ENCODE measurements at regions not wholly inside any gene's neighbourhood (a gene's known extent, or its start where the extent isn't known, plus 50 kb on each side); places are given as distances from the start of the nearest gene placed in this dataset.

DNA sequence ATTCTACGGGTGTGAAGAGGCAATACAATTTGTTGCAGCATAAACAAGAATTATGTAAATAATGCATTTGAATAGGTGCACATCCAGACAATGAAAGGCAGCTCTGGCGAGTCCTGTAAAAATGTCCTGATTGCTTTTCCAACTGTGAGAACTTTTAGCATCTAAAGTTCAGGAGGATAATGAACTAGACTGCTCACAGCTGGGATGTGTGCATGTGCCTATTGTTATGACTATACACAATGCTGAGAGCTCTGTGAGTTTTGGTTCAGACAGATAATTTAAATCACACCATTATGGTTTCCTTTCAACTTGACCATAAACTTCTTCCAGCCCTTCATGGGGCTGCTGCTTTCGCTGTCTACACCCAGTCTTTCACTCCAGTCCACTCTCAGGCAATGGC is 99.9 kb downstream of the PLK2 start:
- ChIA-PET POLR2A (no interaction called here), CTCF (no interaction called here)
- Mint-ChIP-seq H3K4me3 (no peak overlapping the region), H3K4me1 (no peaks in the 10 kb centered on the region), H3K36me3 (no peaks in the 10 kb centered on the region), H3K27me3 (peaks cover 0 to 2% of the 10 kb centered on the region in 2 donors), H3K27ac (no peak overlapping the region), H3K9me3 (no peaks in the 10 kb centered on the region)
- DNase-seq (no peak), ATAC-seq (replicated peaks in 1 of 4) (no peak)
- Histone ChIP-seq H3K27me3 (replicated peaks in 1 of 2; ENCODE audit: control insufficient read depth in 2 of 2, extremely low read depth in 1 of 2, insufficient read depth in 2 of 2, low read length in 1 of 2) (no peaks in the 10 kb centered on the region), H3K4me3 (ENCODE audit: control insufficient read depth in 1 of 2, extremely low read depth in 1 of 2, low read length in 1 of 2) (no peak overlapping the region), H3K4me1 (ENCODE audit: control insufficient read depth in 1 of 2, extremely low read depth in 1 of 2, insufficient read depth in 2 of 2, low read length in 2 of 2) (no peaks in the 10 kb centered on the region), H3K9me3 (no peaks in the 10 kb centered on the region), H3K36me3 (ENCODE audit: control insufficient read depth in 2 of 2, extremely low read depth in 1 of 2, insufficient read depth in 1 of 2, low read length in 1 of 2) (no peaks in the 10 kb centered on the region), H3K27ac (ENCODE audit: low read length) (no peak overlapping the region)
- 75% methylated on average over 3 of the region's 3 CpGs for WGBS (ENCODE audit: insufficient coverage)

DNA sequence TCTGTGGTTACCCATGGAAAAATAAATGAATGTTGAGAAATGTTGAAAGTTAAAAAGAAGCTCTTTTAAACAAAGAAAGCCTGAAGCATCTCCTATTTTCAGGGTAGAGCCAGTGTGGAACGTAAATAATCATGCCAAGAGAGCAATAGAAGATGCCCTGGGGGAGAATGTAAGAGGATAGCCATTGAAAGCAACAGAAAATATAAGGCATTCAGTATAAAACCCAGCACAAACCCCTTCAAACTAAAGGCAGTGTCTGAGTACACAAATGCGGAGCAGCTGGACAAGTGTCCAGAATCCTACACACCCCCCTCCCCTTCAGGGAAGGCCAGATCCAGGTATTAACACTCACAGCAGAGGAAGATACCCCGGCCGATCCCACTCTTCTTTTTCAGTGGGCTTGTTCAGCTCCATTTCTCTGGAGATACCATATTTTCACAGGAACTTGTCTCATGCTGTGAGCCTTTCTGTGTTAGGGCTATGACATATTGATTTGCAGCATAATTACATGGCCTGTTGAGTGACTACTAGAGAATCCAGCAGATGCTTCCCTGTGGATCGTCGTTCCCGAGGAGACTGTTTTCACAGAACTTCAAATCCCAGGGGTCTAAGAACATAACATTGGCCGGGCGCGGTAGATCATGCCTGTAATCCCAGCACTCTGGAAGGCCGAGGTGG is 101.2 kb downstream of the PLK2 start:
- WGBS (ENCODE audit: insufficient coverage): 78% methylated on average over 7 of the region's 11 CpGs
- Histone ChIP-seq H3K36me3 (ENCODE audit: control insufficient read depth in 2 of 2, extremely low read depth in 1 of 2, insufficient read depth in 1 of 2, low read length in 1 of 2) (no peaks in the 10 kb centered on the region), H3K4me3 (ENCODE audit: control insufficient read depth in 1 of 2, extremely low read depth in 1 of 2, low read length in 1 of 2) (no peak overlapping the region), H3K27me3 (replicated peaks in 1 of 2; ENCODE audit: control insufficient read depth in 2 of 2, extremely low read depth in 1 of 2, insufficient read depth in 2 of 2, low read length in 1 of 2) (no peaks in the 10 kb centered on the region), H3K4me1 (ENCODE audit: control insufficient read depth in 1 of 2, extremely low read depth in 1 of 2, insufficient read depth in 2 of 2, low read length in 2 of 2) (no peaks in the 10 kb centered on the region), H3K9me3 (no peaks in the 10 kb centered on the region), H3K27ac (ENCODE audit: low read length) (no peak overlapping the region)
- ChIA-PET POLR2A (no interaction called here), CTCF (no interaction called here)
- no peaks in the 10 kb centered on the region for H3K9me3 Mint-ChIP-seq
- no peaks in the 10 kb centered on the region for H3K36me3 Mint-ChIP-seq
- no peak overlapping the region for H3K27ac Mint-ChIP-seq
- peaks cover 0 to 2% of the 10 kb centered on the region in 2 donors for H3K27me3 Mint-ChIP-seq
- H3K4me3 Mint-ChIP-seq: no peak overlapping the region
- no peaks in the 10 kb centered on the region for H3K4me1 Mint-ChIP-seq
- ATAC-seq (replicated peaks in 1 of 4) (no peak), DNase-seq (no peak)

- ATAC-seq (replicated peaks in 1 of 4): no peak
- H3K36me3 ChIP-seq (ENCODE audit: control insufficient read depth in 2 of 2, extremely low read depth in 1 of 2, insufficient read depth in 1 of 2, low read length in 1 of 2): no peaks in the 10 kb centered on the region
- WGBS (ENCODE audit: insufficient coverage): 94% methylated on average over 3 of the region's 4 CpGs
- no peak overlapping the region for H3K27ac Mint-ChIP-seq
- no peaks in the 10 kb centered on the region for H3K4me1 Mint-ChIP-seq
- no peaks in the 10 kb centered on the region for H3K9me3 ChIP-seq
- H3K4me3 Mint-ChIP-seq: no peak overlapping the region
- H3K4me3 ChIP-seq (ENCODE audit: control insufficient read depth in 1 of 2, extremely low read depth in 1 of 2, low read length in 1 of 2): no peak overlapping the region
- CTCF ChIA-PET: no interaction called here
- H3K36me3 Mint-ChIP-seq: no peaks in the 10 kb centered on the region
- H3K27me3 Mint-ChIP-seq: peaks cover 0 to 2% of the 10 kb centered on the region in 2 donors
- H3K4me1 ChIP-seq (ENCODE audit: control insufficient read depth in 1 of 2, extremely low read depth in 1 of 2, insufficient read depth in 2 of 2, low read length in 2 of 2): no peaks in the 10 kb centered on the region
- POLR2A ChIA-PET: no interaction called here
- no peaks in the 10 kb centered on the region for H3K27me3 ChIP-seq (replicated peaks in 1 of 2; ENCODE audit: control insufficient read depth in 2 of 2, extremely low read depth in 1 of 2, insufficient read depth in 2 of 2, low read length in 1 of 2)
- no peak overlapping the region for H3K27ac ChIP-seq (ENCODE audit: low read length)
- no peak for DNase-seq
- no peaks in the 10 kb centered on the region for H3K9me3 Mint-ChIP-seq
Measured at GRCh38 chr5:58357799-58358500, 101.9 kb downstream of the PLK2 start.

DNA sequence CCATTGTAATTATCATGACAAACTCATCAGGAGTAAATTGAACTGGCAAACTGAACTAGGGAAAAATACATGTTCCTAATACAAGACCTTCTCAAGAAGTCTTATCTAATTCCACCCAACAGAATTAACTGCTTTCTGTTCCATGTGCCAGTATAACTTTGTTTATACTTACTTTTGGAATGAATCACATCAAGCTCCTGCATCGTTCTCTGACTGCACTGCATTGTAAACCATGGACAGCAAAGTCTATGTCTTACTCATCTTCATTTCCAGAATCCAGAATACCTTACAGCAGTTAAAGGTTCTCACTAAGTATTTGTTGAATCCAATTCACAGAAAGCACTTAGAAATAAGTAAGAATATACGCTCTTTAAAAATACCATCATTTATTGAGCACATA is 102.8 kb downstream of the PLK2 start:
- Histone ChIP-seq H3K27me3 (replicated peaks in 1 of 2; ENCODE audit: control insufficient read depth in 2 of 2, extremely low read depth in 1 of 2, insufficient read depth in 2 of 2, low read length in 1 of 2) (no peaks in the 10 kb centered on the region), H3K9me3 (no peaks in the 10 kb centered on the region), H3K27ac (ENCODE audit: low read length) (no peak overlapping the region), H3K4me1 (ENCODE audit: control insufficient read depth in 1 of 2, extremely low read depth in 1 of 2, insufficient read depth in 2 of 2, low read length in 2 of 2) (no peaks in the 10 kb centered on the region), H3K36me3 (ENCODE audit: control insufficient read depth in 2 of 2, extremely low read depth in 1 of 2, insufficient read depth in 1 of 2, low read length in 1 of 2) (no peaks in the 10 kb centered on the region), H3K4me3 (ENCODE audit: control insufficient read depth in 1 of 2, extremely low read depth in 1 of 2, low read length in 1 of 2) (no peak overlapping the region)
- Mint-ChIP-seq H3K4me3 (no peak overlapping the region), H3K27ac (no peak overlapping the region), H3K4me1 (no peaks in the 10 kb centered on the region), H3K27me3 (peaks cover 0 to 2% of the 10 kb centered on the region in 2 donors), H3K36me3 (no peaks in the 10 kb centered on the region), H3K9me3 (no peaks in the 10 kb centered on the region)
- WGBS (ENCODE audit: insufficient coverage): 50% methylated on average over 1 of the region's 2 CpGs
- ATAC-seq (replicated peaks in 1 of 4): no peak
- ChIA-PET POLR2A (no interaction called here), CTCF (no interaction called here)
- DNase-seq: no peak

- no peak for ATAC-seq (replicated peaks in 1 of 4)
- H3K4me3 Mint-ChIP-seq: no peak overlapping the region
- no peaks in the 10 kb centered on the region for H3K9me3 Mint-ChIP-seq
- Histone ChIP-seq H3K27ac (ENCODE audit: low read length) (no peak overlapping the region), H3K4me1 (ENCODE audit: control insufficient read depth in 1 of 2, extremely low read depth in 1 of 2, insufficient read depth in 2 of 2, low read length in 2 of 2) (no peaks in the 10 kb centered on the region), H3K36me3 (ENCODE audit: control insufficient read depth in 2 of 2, extremely low read depth in 1 of 2, insufficient read depth in 1 of 2, low read length in 1 of 2) (no peaks in the 10 kb centered on the region), H3K4me3 (ENCODE audit: control insufficient read depth in 1 of 2, extremely low read depth in 1 of 2, low read length in 1 of 2) (no peak overlapping the region), H3K27me3 (replicated peaks in 1 of 2; ENCODE audit: control insufficient read depth in 2 of 2, extremely low read depth in 1 of 2, insufficient read depth in 2 of 2, low read length in 1 of 2) (no peaks in the 10 kb centered on the region), H3K9me3 (no peaks in the 10 kb centered on the region)
- DNase-seq: no peak
- peaks cover 0 to 2% of the 10 kb centered on the region in 2 donors for H3K27me3 Mint-ChIP-seq
- no peaks in the 10 kb centered on the region for H3K36me3 Mint-ChIP-seq
- H3K27ac Mint-ChIP-seq: no peak overlapping the region
- ChIA-PET POLR2A (no interaction called here), CTCF (no interaction called here)
- no CpG with 5 or more reads among the region's 4 CpGs for WGBS (ENCODE audit: insufficient coverage)
- no peaks in the 10 kb centered on the region for H3K4me1 Mint-ChIP-seq
Measured at GRCh38 chr5:58356662-58357061, 103.2 kb downstream of the PLK2 start.

DNA sequence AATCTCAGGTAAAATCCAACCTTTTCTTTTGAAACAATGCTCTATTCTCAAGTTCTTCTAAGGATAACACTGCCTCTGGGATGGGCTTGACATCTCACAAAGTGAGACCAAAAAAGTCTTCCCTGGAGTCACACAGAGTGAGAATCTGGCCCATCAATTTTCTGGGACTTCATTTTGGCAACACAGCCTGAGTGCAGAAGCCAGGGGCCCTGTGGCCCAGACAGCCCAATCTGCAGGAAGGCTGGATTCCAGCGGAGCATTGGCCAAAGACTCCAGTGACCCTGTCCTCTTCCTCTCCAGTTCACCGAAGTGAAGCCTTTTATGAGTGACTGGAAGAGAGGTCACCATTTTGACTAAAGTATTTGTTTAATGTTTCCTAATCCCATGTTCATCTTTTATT is 105.1 kb downstream of the PLK2 start:
- ChIA-PET CTCF (no interaction called here), POLR2A (no interaction called here)
- H3K27me3 ChIP-seq (replicated peaks in 1 of 2; ENCODE audit: control insufficient read depth in 2 of 2, extremely low read depth in 1 of 2, insufficient read depth in 2 of 2, low read length in 1 of 2): no peaks in the 10 kb centered on the region
- no peaks in the 10 kb centered on the region for H3K4me1 Mint-ChIP-seq
- no peak overlapping the region for H3K4me3 Mint-ChIP-seq
- no peaks in the 10 kb centered on the region for H3K36me3 ChIP-seq (ENCODE audit: control insufficient read depth in 2 of 2, extremely low read depth in 1 of 2, insufficient read depth in 1 of 2, low read length in 1 of 2)
- no peak overlapping the region for H3K27ac Mint-ChIP-seq
- WGBS (ENCODE audit: insufficient coverage): no CpG with 5 or more reads among the region's 2 CpGs
- no peaks in the 10 kb centered on the region for H3K9me3 ChIP-seq
- no peak overlapping the region for H3K4me3 ChIP-seq (ENCODE audit: control insufficient read depth in 1 of 2, extremely low read depth in 1 of 2, low read length in 1 of 2)
- ATAC-seq (replicated peaks in 1 of 4) (no peak), DNase-seq (no peak)
- H3K27ac ChIP-seq (ENCODE audit: low read length): no peak overlapping the region
- H3K36me3 Mint-ChIP-seq: no peaks in the 10 kb centered on the region
- peaks cover 0 to 2% of the 10 kb centered on the region in 2 donors for H3K27me3 Mint-ChIP-seq
- no peaks in the 10 kb centered on the region for H3K9me3 Mint-ChIP-seq
- no peaks in the 10 kb centered on the region for H3K4me1 ChIP-seq (ENCODE audit: control insufficient read depth in 1 of 2, extremely low read depth in 1 of 2, insufficient read depth in 2 of 2, low read length in 2 of 2)

GRCh38 chr5:58353992-58354391 is 105.9 kb downstream of the PLK2 start:
- Mint-ChIP-seq H3K9me3 (no peaks in the 10 kb centered on the region), H3K4me3 (no peak overlapping the region), H3K27me3 (peaks cover 0 to 2% of the 10 kb centered on the region in 2 donors), H3K36me3 (no peaks in the 10 kb centered on the region), H3K4me1 (no peaks in the 10 kb centered on the region), H3K27ac (no peak overlapping the region)
- H3K36me3 ChIP-seq (ENCODE audit: control insufficient read depth in 2 of 2, extremely low read depth in 1 of 2, insufficient read depth in 1 of 2, low read length in 1 of 2): no peaks in the 10 kb centered on the region
- DNase-seq (no peak), ATAC-seq (replicated peaks in 1 of 4) (no peak)
- ChIA-PET POLR2A (no interaction called here), CTCF (no interaction called here)
- no peak overlapping the region for H3K27ac ChIP-seq (ENCODE audit: low read length)
- H3K27me3 ChIP-seq (replicated peaks in 1 of 2; ENCODE audit: control insufficient read depth in 2 of 2, extremely low read depth in 1 of 2, insufficient read depth in 2 of 2, low read length in 1 of 2): no peaks in the 10 kb centered on the region
- H3K9me3 ChIP-seq: no peaks in the 10 kb centered on the region
- H3K4me1 ChIP-seq (ENCODE audit: control insufficient read depth in 1 of 2, extremely low read depth in 1 of 2, insufficient read depth in 2 of 2, low read length in 2 of 2): no peaks in the 10 kb centered on the region
- H3K4me3 ChIP-seq (ENCODE audit: control insufficient read depth in 1 of 2, extremely low read depth in 1 of 2, low read length in 1 of 2): no peak overlapping the region
